K562 (cell line): ENCODE measurements at regions not wholly inside any gene's neighbourhood (a gene's known extent, or its start where the extent isn't known, plus 50 kb on each side); places are given as distances from the start of the nearest gene placed in this dataset.
A peak's percentile ranks its signal among the peaks of the same experiment; 100 is the strongest.

Experiments
- ATAC-seq: fragments of 200-7000 bp; cut with Tn5 transposase; 3 replicates; pipeline ENCODE4 v1.9.1; 2020; ENCODE audit warnings: moderate library complexity
- BruUV-seq: library from RNA; stranded (reverse); fragments of 400-500 nt; replicated peaks from 2 replicates; lab custom pipeline; 2021; lab: Mats Ljungman, UMichigan
- CTCF ChIA-PET: fragments of 300-600 bp; formaldehyde crosslinking; extraction: SDS; loops from one replicate; lab custom pipeline; 2021; ENCODE audit warnings: low intra/inter-chr PET ratio; lab: Yijun Ruan, JAX
- POLR2A ChIA-PET: fragments of 300-600, 350-650 bp; sonication (Branson Sonifier 250); formaldehyde crosslinking; extraction: SDS; loops from one replicate; lab custom pipeline; 2021; ENCODE audit warnings: antibody characterized with exemption, inconsistent platforms; lab: Yijun Ruan, JAX
- DNase-seq, 4 experiments: peaks; one replicate each; pipeline versions ENCODE4 v3.0.0 to v3.0.0-alpha.2; 2011 to 2018; ENCODE audit warnings: low spot score in 3 of 4, mixed read lengths in 3 of 4; ENCODE audit errors: extremely low read depth in 1 of 4
- FAIRE-seq: peaks from 2 replicates; lab custom pipeline; 2011; peaks lifted over from hg19 to GRCh38; lab: Jason Lieb, UNC
- H2AFZ ChIP-seq: 2 replicates; pipeline ENCODE4 v1.6.0; 2011; ENCODE audit warnings: low read depth, low read length, control low read depth, inconsistent platforms
- H3K27ac ChIP-seq: fragments of 200-600 bp; 3 replicates; pipeline ENCODE4 v1.8.0; 2011; ENCODE audit warnings: low read depth, mild to moderate bottlenecking, control low read depth, inconsistent platforms, low read length, moderate library complexity, mixed read lengths; ENCODE audit errors: extremely low read depth
- H3K27me3 ChIP-seq, 2 experiments: fragments of 300-600 bp in 1 of 2; 2 replicates in 1 of 2; 3 replicates in 1 of 2; pipeline versions ENCODE4 v1.6.0 to v1.8.0; 2011; ENCODE audit warnings: inconsistent platforms in 2 of 2, low read length in 2 of 2, mild to moderate bottlenecking in 1 of 2, mixed read lengths in 1 of 2, moderate library complexity in 1 of 2; ENCODE audit not compliant: control insufficient read depth in 2 of 2, insufficient read depth in 2 of 2
- H3K36me3 ChIP-seq: fragments of 300-600 bp; 3 replicates; pipeline ENCODE4 v1.8.0; 2011; ENCODE audit warnings: mild to moderate bottlenecking, low read length, inconsistent platforms; ENCODE audit not compliant: control insufficient read depth, insufficient read depth
- H3K4me1 ChIP-seq, 2 experiments: fragments of 200-600 bp in 1 of 2; replicated peaks in 1 of 2; 2 replicates in 1 of 2; 3 replicates in 1 of 2; pipeline versions ENCODE4 v1.5.1 to v1.8.0; 2011; ENCODE audit warnings: inconsistent platforms in 2 of 2, low read length in 2 of 2, mild to moderate bottlenecking in 1 of 2, mixed read lengths in 1 of 2, moderate library complexity in 1 of 2; ENCODE audit not compliant: control insufficient read depth in 2 of 2, insufficient read depth in 2 of 2
- H3K4me2 ChIP-seq: 2 replicates; pipeline ENCODE4 v1.6.1; 2011; ENCODE audit warnings: low read length, control low read depth, inconsistent platforms, mixed read lengths; ENCODE audit not compliant: insufficient read depth
- H3K4me3 ChIP-seq: fragments of 200-600 bp; sonication (generic), shearing (Covaris generic); 2 replicates; pipeline ENCODE4 v1.5.1; 2016; ENCODE audit warnings: control low read depth, inconsistent platforms
- H3K79me2 ChIP-seq: fragments of 200-600 bp; 3 replicates; pipeline ENCODE4 v1.8.0; 2011; ENCODE audit warnings: low read length, inconsistent platforms; ENCODE audit not compliant: control insufficient read depth, insufficient read depth
- H3K9ac ChIP-seq, 2 experiments: 2 replicates each; pipeline versions ENCODE4 v1.6.0 to v1.6.1; 2011; ENCODE audit warnings: low read depth in 2 of 2, low read length in 2 of 2, control low read depth in 1 of 2, inconsistent platforms in 1 of 2, mild to moderate bottlenecking in 1 of 2, mixed read lengths in 1 of 2; ENCODE audit not compliant: insufficient read depth in 1 of 2
- H3K9me1 ChIP-seq: one replicate; pipeline ENCODE4 v1.6.0; 2011; ENCODE audit warnings: inconsistent platforms, mild to moderate bottlenecking, low read length, moderate library complexity; ENCODE audit not compliant: control insufficient read depth, insufficient read depth
- H3K9me3 ChIP-seq: replicated peaks from 2 replicates; pipeline ENCODE4 v1.5.1; 2011; ENCODE audit warnings: low read depth, low read length, inconsistent platforms; ENCODE audit not compliant: control insufficient read depth, insufficient read depth
- H4K20me1 ChIP-seq: replicated peaks from 2 replicates; pipeline ENCODE4 v1.6.1; 2011; ENCODE audit warnings: low read length, inconsistent platforms, mixed read lengths; ENCODE audit not compliant: control insufficient read depth, insufficient read depth
- ARID2 ChIP-seq: fragments of 450-650 bp; IDR thresholded peaks from 2 replicates; pipeline ENCODE4 v1.6.1; 2017; ENCODE audit warnings: antibody characterized with exemption, mild to moderate bottlenecking
- HNRNPK ChIP-seq: fragments of 200-400 bp; formaldehyde crosslinking; IDR thresholded peaks from one replicate; pipeline ENCODE4 v1.6.1; 2018; ENCODE audit warnings: mild to moderate bottlenecking, low read depth, low read length; ENCODE audit not compliant: poor library complexity, severe bottlenecking
- NONO ChIP-seq, 2 experiments: fragments of 200-400 bp in 1 of 2; fragments of 450-650 bp in 1 of 2; formaldehyde crosslinking in 1 of 2; IDR thresholded peaks; 2 replicates each; pipeline ENCODE4 v1.6.1; 2017; ENCODE audit warnings: low read depth in 2 of 2, mild to moderate bottlenecking in 2 of 2, moderate library complexity in 2 of 2, low read length in 1 of 2
- NRF1 ChIP-seq, 2 experiments: fragments of 450-650 bp; IDR thresholded peaks in 1 of 2; conservative IDR thresholded peaks in 1 of 2; 2 replicates each; pipeline ENCODE4 v1.6.1; 2014; ENCODE audit warnings: mild to moderate bottlenecking in 2 of 2
- PCBP2 ChIP-seq: fragments of 200-400 bp; formaldehyde crosslinking; IDR thresholded peaks from 2 replicates; pipeline ENCODE4 v1.6.1; 2018; ENCODE audit warnings: low read length, low read depth, mild to moderate bottlenecking, moderate library complexity; ENCODE audit not compliant: poor library complexity, severe bottlenecking
- POLR2AphosphoS5 ChIP-seq: IDR thresholded peaks from 2 replicates; pipeline ENCODE4 v1.6.1; 2011; ENCODE audit warnings: mild to moderate bottlenecking, low read depth, low read length, moderate library complexity; ENCODE audit not compliant: control insufficient read depth, insufficient read depth
- SMAD1 ChIP-seq: fragments of 150-350 bp; IDR thresholded peaks from 2 replicates; pipeline ENCODE4 v1.6.1; 2014; ENCODE audit warnings: low read length, low read depth; ENCODE audit not compliant: partially characterized antibody
- WGBS: fragments of 100-300 bp; shearing (Covaris generic); methylation state at CpG from one replicate; pipeline ENCODE4 v1.1.6; 2016; ENCODE audit warnings: low coverage, mixed read lengths; ENCODE audit not compliant: insufficient coverage; ENCODE audit errors: missing lambda C conversion rate; 5-methylcytosine and 5-hydroxymethylcytosine counted together
- in situ Hi-C: fragments of 300-500 bp; cut with MboI; formaldehyde crosslinking; loops from 4 replicates; pipeline ENCODE4 v1.15.0; 2018; ENCODE audit warnings: inconsistent platforms, mixed read lengths
- intact Hi-C: fragments of 100-400 bp; cut with micrococcal nuclease; formaldehyde crosslinking; loops from 2 replicates; pipeline ENCODE4 v1.14.2; 2022

DNA sequence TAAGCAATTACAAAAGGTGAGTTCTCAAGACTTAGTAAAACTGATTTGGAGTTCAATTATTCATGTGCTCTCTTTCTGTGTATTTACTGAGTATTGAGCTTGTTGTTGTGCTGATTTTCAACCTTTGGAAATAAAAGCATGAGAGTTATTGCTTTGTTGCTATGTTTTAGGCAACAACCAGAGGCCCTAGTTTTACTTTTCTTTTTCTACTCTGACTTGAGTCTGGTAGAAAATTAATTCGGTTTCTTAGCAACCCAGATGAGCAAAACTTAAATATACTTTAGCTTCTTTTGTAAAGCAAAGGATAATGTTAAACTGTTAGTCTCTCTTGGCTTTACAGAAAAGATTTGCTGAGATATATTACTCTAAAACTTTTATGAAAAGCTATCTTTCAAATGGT, 66.4 kb upstream of the SCIN start:
- in situ Hi-C loops (no loop called here), intact Hi-C loops (no loop called here)
- H3K79me2 ChIP-seq, result no peaks in the 10 kb centered on the region
- H3K9me1 ChIP-seq, result no peaks in the 10 kb centered on the region
- no peak for ATAC-seq
- 8% methylated on average over 1 of the region's 1 CpG for WGBS
- no peak overlapping the region for H3K4me2 ChIP-seq
- TF ChIP-seq POLR2AphosphoS5 (no peak), SMAD1 (no peak), NONO (IDR thresholded peaks at IDR 0.05; ENCODE audit: low read depth in 2 of 2, low read length in 1 of 2) (no peak), PCBP2 (no peak), ARID2 (no peak), NRF1 (conservative IDR thresholded peaks at IDR 0.05 in 1 of 2, IDR thresholded peaks at IDR 0.05 in 1 of 2) (no peak), HNRNPK (no peak)
- H3K4me3 ChIP-seq, result no peak overlapping the region
- no peaks in the 10 kb centered on the region for H3K36me3 ChIP-seq
- no peaks in the 10 kb centered on the region for H3K9me3 ChIP-seq
- no peak overlapping the region for H3K27ac ChIP-seq
- peak overlapping the region; percentile 45; the same call in 1 of the 2 replicates for H2AFZ ChIP-seq
- no peaks in the 10 kb centered on the region for H4K20me1 ChIP-seq
- H3K9ac ChIP-seq, result no peak overlapping the region
- H3K27me3 ChIP-seq, result no peaks in the 10 kb centered on the region
- POLR2A ChIA-PET, result no interaction called here
- no peak for FAIRE-seq
- CTCF ChIA-PET, result no interaction called here
- H3K4me1 ChIP-seq, result no peaks in the 10 kb centered on the region
- no peak for DNase-seq
- no TSS peak for BruUV-seq
